SK-N-SH treated with all-trans-retinoic acid at 6 μM for 48 hours (cell line): ENCODE measurements at regions not wholly inside any gene's neighbourhood (a gene's known extent, or its start where the extent isn't known, plus 50 kb on each side); places are given as distances from the start of the nearest gene placed in this dataset.

ENCODE experiments used
- ARNTL ChIP-seq: fragments of 450-650 bp; formaldehyde crosslinking; IDR thresholded peaks from 2 replicates; pipeline ENCODE4 v1.5.0; 2020; ENCODE audit warnings: low read depth, mild to moderate bottlenecking, moderate library complexity, borderline replicate concordance
- ESRRG ChIP-seq: fragments of 250-450 bp; sonication (Bioruptor Pico); IDR thresholded peaks from 2 replicates; pipeline ENCODE4 v1.6.1; 2021; ENCODE audit warnings: mild to moderate bottlenecking
- ISL1 ChIP-seq: fragments of 250-450 bp; sonication (Bioruptor Pico); IDR thresholded peaks from 2 replicates; pipeline ENCODE4 v2.1.2; 2022; ENCODE audit warnings: mild to moderate bottlenecking, moderate library complexity
- PATZ1 ChIP-seq: fragments of 250-450 bp; sonication (Bioruptor Pico); IDR thresholded peaks from 2 replicates; pipeline ENCODE4 v1.8.0; 2020; ENCODE audit warnings: mild to moderate bottlenecking, moderate library complexity, borderline replicate concordance
- RARB ChIP-seq: fragments of 250-450 bp; sonication (Bioruptor Pico); IDR thresholded peaks from 2 replicates; pipeline ENCODE4 v1.8.0; 2021; ENCODE audit warnings: mild to moderate bottlenecking, moderate library complexity
- SNAI2 ChIP-seq: fragments of 250-450 bp; sonication (Bioruptor Pico); IDR thresholded peaks from 2 replicates; pipeline ENCODE4 v1.5.0; 2020; ENCODE audit warnings: mild to moderate bottlenecking, moderate library complexity
- TCF4 ChIP-seq: fragments of 250-450 bp; sonication (Bioruptor Pico); IDR thresholded peaks from 2 replicates; pipeline ENCODE4 v1.8.0; 2021; ENCODE audit warnings: mild to moderate bottlenecking, moderate library complexity, borderline replicate concordance
- TOX ChIP-seq: fragments of 250-450 bp; sonication (Bioruptor Pico); IDR thresholded peaks from 2 replicates; pipeline ENCODE4 v1.8.0; 2021; ENCODE audit warnings: mild to moderate bottlenecking, moderate library complexity, borderline replicate concordance
- TSHZ2 ChIP-seq: fragments of 250-450 bp; sonication (Bioruptor Pico); IDR thresholded peaks from 2 replicates; pipeline ENCODE4 v1.5.0; 2020; ENCODE audit warnings: mild to moderate bottlenecking, moderate library complexity
- ZFP3 ChIP-seq: fragments of 250-450 bp; sonication (Bioruptor Pico); IDR thresholded peaks from 2 replicates; pipeline ENCODE4 v1.5.0; 2020; ENCODE audit warnings: mild to moderate bottlenecking, moderate library complexity
- ZNF565 ChIP-seq: fragments of 450-650 bp; formaldehyde crosslinking; conservative IDR thresholded peaks from 2 replicates; pipeline ENCODE4 v1.5.0; 2020; ENCODE audit warnings: low read depth, mild to moderate bottlenecking, moderate library complexity
- ZNF70 ChIP-seq: fragments of 450-650 bp; formaldehyde crosslinking; IDR thresholded peaks from 2 replicates; pipeline ENCODE4 v1.5.0; 2020; ENCODE audit warnings: mild to moderate bottlenecking, moderate library complexity
- ZNF8 ChIP-seq: fragments of 450-650 bp; formaldehyde crosslinking; IDR thresholded peaks from 2 replicates; pipeline ENCODE4 v1.5.0; 2020; ENCODE audit warnings: mild to moderate bottlenecking, moderate library complexity

GRCh38 chr3:73945541-73945940 lies 320.8 kb upstream of the PDZRN3 start:
- TF ChIP-seq ZNF70 (CRISPR knock-in tag): no peak
- TF ChIP-seq RARB: no peak
- no peak for TF ChIP-seq PATZ1 (CRISPR knock-in tag)
- TF ChIP-seq ZFP3: no peak
- no peak for TF ChIP-seq TCF4
- TF ChIP-seq ZNF8 (CRISPR knock-in tag): no peak
- TF ChIP-seq ESRRG: no peak
- no peak for TF ChIP-seq TSHZ2 (CRISPR knock-in tag)
- no peak for TF ChIP-seq ARNTL (CRISPR knock-in tag)
- no peak for TF ChIP-seq ISL1 (CRISPR knock-in tag)
- TF ChIP-seq SNAI2: no peak
- TF ChIP-seq ZNF565: no peak
- TF ChIP-seq TOX (CRISPR knock-in tag): no peak
